H1 (cell line): ENCODE measurements at regions not wholly inside any gene's neighbourhood (a gene's known extent, or its start where the extent isn't known, plus 50 kb on each side); places are given as distances from the start of the nearest gene placed in this dataset.

Source experiments
- CTCF ChIA-PET: fragments of 300-600 bp; sonication (Branson Sonifier 250); formaldehyde crosslinking; loops from one replicate; lab custom pipeline; 2021; ENCODE audit not compliant: partially characterized antibody; lab: Charles Lee
- POLR2A ChIA-PET: fragments of 300-600 bp; sonication (Branson Sonifier 250); formaldehyde crosslinking; loops from one replicate; lab custom pipeline; 2021; ENCODE audit warnings: inconsistent platforms; ENCODE audit not compliant: partially characterized antibody; lab: Charles Lee
- DNase-seq, 2 experiments: peaks; one replicate each; pipeline versions ENCODE4 v3.0.0 to v3.0.0-alpha.2; 2010 to 2022; ENCODE audit warnings: low spot score in 2 of 2, low read depth in 1 of 2, mixed read lengths in 1 of 2
- FAIRE-seq: peaks from 2 replicates; lab custom pipeline; 2011; peaks lifted over from hg19 to GRCh38; lab: Jason Lieb, UNC
- H2AFZ ChIP-seq: 2 replicates; pipeline ENCODE4 v1.8.1; 2012; ENCODE audit warnings: low read length, inconsistent platforms
- H2AK5ac ChIP-seq: 2 replicates; pipeline ENCODE4 v1.6.1; 2013; ENCODE audit warnings: low read depth, low read length
- H2BK120ac ChIP-seq: replicated peaks from 2 replicates; pipeline ENCODE3; 2013; ENCODE audit warnings: low read depth, low read length, inconsistent platforms
- H2BK12ac ChIP-seq: 2 replicates; pipeline ENCODE4 v1.6.1; 2013; ENCODE audit warnings: low read depth, low read length
- H2BK15ac ChIP-seq: 2 replicates; pipeline ENCODE4 v1.6.1; 2013; ENCODE audit warnings: low read length
- H2BK20ac ChIP-seq: 2 replicates; pipeline ENCODE4 v1.6.1; 2013; ENCODE audit warnings: low read length
- H2BK5ac ChIP-seq: 2 replicates; pipeline ENCODE4 v1.6.1; 2013; ENCODE audit warnings: low read depth, low read length
- H3K14ac ChIP-seq: 2 replicates; pipeline ENCODE4 v1.6.1; 2013; ENCODE audit warnings: inconsistent platforms; ENCODE audit not compliant: insufficient read length
- H3K18ac ChIP-seq: 2 replicates; pipeline ENCODE4 v1.6.1; 2013; ENCODE audit warnings: low read length; ENCODE audit errors: extremely low read depth
- H3K23ac ChIP-seq: 2 replicates; pipeline ENCODE4 v1.6.1; 2013; ENCODE audit warnings: inconsistent platforms; ENCODE audit not compliant: insufficient read length
- H3K23me2 ChIP-seq: 2 replicates; pipeline ENCODE4 v1.6.1; 2013; ENCODE audit warnings: low read depth, low read length
- H3K27ac ChIP-seq: 2 replicates; pipeline ENCODE4 v1.6.1; 2011; ENCODE audit warnings: low read depth, low read length, inconsistent platforms
- H3K27me3 ChIP-seq, 4 experiments: replicated peaks in 1 of 4; 1 replicate in 1 of 4; 2 replicates in 3 of 4; pipeline versions ENCODE4 v1.6.1 to v1.8.1; 2011 to 2013; ENCODE audit warnings: low read length in 3 of 4, mild to moderate bottlenecking in 3 of 4, inconsistent platforms in 2 of 4, mixed read lengths in 2 of 4, moderate library complexity in 1 of 4; ENCODE audit not compliant: control insufficient read depth in 3 of 4, insufficient read depth in 3 of 4; ENCODE audit errors: extremely low read depth in 1 of 4
- H3K36me3 ChIP-seq, 4 experiments: 2 replicates each; pipeline versions ENCODE4 v1.6.1 to v1.8.1; 2011 to 2013; ENCODE audit warnings: mild to moderate bottlenecking in 4 of 4, low read length in 3 of 4, moderate library complexity in 2 of 4, control low read depth in 1 of 4, inconsistent platforms in 1 of 4; ENCODE audit not compliant: insufficient read depth in 4 of 4, control insufficient read depth in 2 of 4
- H3K4ac ChIP-seq: replicated peaks from 2 replicates; pipeline ENCODE3; 2013; ENCODE audit warnings: low read length, low read depth, mixed read lengths, inconsistent platforms; ENCODE audit not compliant: insufficient read length
- H3K4me1 ChIP-seq, 4 experiments: replicated peaks in 1 of 4; 1 replicate in 1 of 4; 2 replicates in 3 of 4; pipeline versions ENCODE4 v1.6.1 to v1.8.1; 2011 to 2013; ENCODE audit warnings: low read length in 3 of 4, inconsistent platforms in 2 of 4, mixed read lengths in 1 of 4; ENCODE audit not compliant: insufficient read depth in 4 of 4, control insufficient read depth in 3 of 4
- H3K4me2 ChIP-seq, 2 experiments: 2 replicates each; pipeline versions ENCODE4 v1.6.1 to v1.8.1; 2011 to 2013; ENCODE audit warnings: low read depth in 2 of 2, low read length in 2 of 2, control low read depth in 1 of 2, inconsistent platforms in 1 of 2, mild to moderate bottlenecking in 1 of 2; ENCODE audit not compliant: insufficient read depth in 1 of 2
- H3K4me3 ChIP-seq, 4 experiments: fragments of 200-600, 300-600 bp in 1 of 4; sonication (generic), shearing (Covaris generic), sonication (Bioruptor Twin) in 1 of 4; 2 replicates each; pipeline versions ENCODE4 v1.5.1 to v1.8.1; 2011 to 2016; ENCODE audit warnings: low read length in 4 of 4, low read depth in 3 of 4, control low read depth in 2 of 4, inconsistent platforms in 2 of 4, mild to moderate bottlenecking in 2 of 4, mixed read lengths in 1 of 4, moderate library complexity in 1 of 4; ENCODE audit not compliant: insufficient read depth in 2 of 4; ENCODE audit errors: extremely low read depth in 1 of 4
- H3K56ac ChIP-seq: replicated peaks from 2 replicates; pipeline ENCODE3; 2013; ENCODE audit warnings: low read depth, mild to moderate bottlenecking, mixed read lengths, low read length, inconsistent platforms; ENCODE audit not compliant: insufficient read length
- H3K79me1 ChIP-seq: 2 replicates; pipeline ENCODE4 v1.6.1; 2013; ENCODE audit warnings: low read depth, low read length, control low read depth
- H3K79me2 ChIP-seq, 2 experiments: 2 replicates each; pipeline versions ENCODE4 v1.6.1 to v1.8.1; 2012 to 2013; ENCODE audit warnings: low read length in 2 of 2, mild to moderate bottlenecking in 2 of 2, inconsistent platforms in 1 of 2; ENCODE audit not compliant: insufficient read depth in 2 of 2, control insufficient read depth in 1 of 2
- H3K9ac ChIP-seq, 4 experiments: replicated peaks in 1 of 4; 1 replicate in 1 of 4; 2 replicates in 3 of 4; pipeline versions ENCODE4 v1.6.1 to v1.8.1; 2011 to 2013; ENCODE audit warnings: low read depth in 3 of 4, low read length in 3 of 4, control low read depth in 2 of 4, mild to moderate bottlenecking in 2 of 4, moderate library complexity in 2 of 4, inconsistent platforms in 1 of 4; ENCODE audit errors: extremely low read depth in 1 of 4
- H3K9me3 ChIP-seq, 2 experiments: 2 replicates each; pipeline versions ENCODE4 v1.6.1 to v1.8.1; 2012 to 2013; ENCODE audit warnings: mild to moderate bottlenecking in 2 of 2, moderate library complexity in 2 of 2, control low read depth in 1 of 2, inconsistent platforms in 1 of 2, low read depth in 1 of 2, low read length in 1 of 2, mixed read lengths in 1 of 2; ENCODE audit not compliant: insufficient read depth in 2 of 2
- H4K20me1 ChIP-seq, 2 experiments: replicated peaks in 1 of 2; 2 replicates each; pipeline versions ENCODE3 to v1.8.1; 2011 to 2013; ENCODE audit warnings: inconsistent platforms in 2 of 2, low read length in 2 of 2, mild to moderate bottlenecking in 1 of 2; ENCODE audit not compliant: insufficient read depth in 2 of 2, control insufficient read depth in 1 of 2
- H4K5ac ChIP-seq: 2 replicates; pipeline ENCODE4 v1.6.1; 2013; ENCODE audit warnings: low read length, low read depth, mixed read lengths, inconsistent platforms; ENCODE audit not compliant: insufficient read length
- H4K8ac ChIP-seq: 2 replicates; pipeline ENCODE4 v1.8.0; 2013; ENCODE audit warnings: mild to moderate bottlenecking, moderate library complexity, low read length, inconsistent platforms; ENCODE audit not compliant: insufficient read depth; ENCODE audit errors: extremely low read depth
- H4K91ac ChIP-seq: replicated peaks from 2 replicates; pipeline ENCODE3; 2013; ENCODE audit warnings: low read length, mixed read lengths, inconsistent platforms; ENCODE audit not compliant: insufficient read length
- CTCF ChIP-seq, 3 experiments: IDR thresholded peaks; 1 replicate in 2 of 3; 2 replicates in 1 of 3; pipeline versions ENCODE4 v1.5.1 to v1.6.1; 2011; ENCODE audit warnings: low read length in 3 of 3, mild to moderate bottlenecking in 3 of 3, inconsistent platforms in 2 of 3, low read depth in 1 of 3, moderate library complexity in 1 of 3; ENCODE audit not compliant: insufficient read depth in 1 of 3; ENCODE audit errors: control extremely low read depth in 1 of 3
- MAFK ChIP-seq: IDR thresholded peaks from 2 replicates; pipeline ENCODE4 v1.6.1; 2012; ENCODE audit warnings: low read depth, mild to moderate bottlenecking, improper control_type of control experiment, low read length
- SUZ12 ChIP-seq: fragments of 200-600 bp; sonication (generic); IDR thresholded peaks from 2 replicates; pipeline ENCODE4 v1.6.1; 2012; ENCODE audit warnings: mild to moderate bottlenecking, inconsistent platforms, low read length, moderate library complexity, mixed read lengths
- WGBS, 2 experiments: shearing (Covaris generic) in 1 of 2; methylation state at CpG; one replicate each; pipeline versions ENCODE4 v1.1.6 to v1.1.7; 2013 to 2015; ENCODE audit warnings: low lambda C conversion rate in 2 of 2, mixed read lengths in 2 of 2, inconsistent platforms in 1 of 2, low coverage in 1 of 2, missing lambda C conversion rate in 1 of 2; ENCODE audit not compliant: insufficient replicate concordance in 2 of 2, insufficient coverage in 1 of 2, insufficient read length in 1 of 2; ENCODE audit errors: extremely low coverage in 1 of 2, missing lambda C conversion rate in 1 of 2; 5-methylcytosine and 5-hydroxymethylcytosine counted together

- WGBS, 2 experiments, result 85% methylated on average over 2 of the region's 2 CpGs; no CpG with 5 or more reads in 1 of the 2 experiments
- H4K20me1 ChIP-seq, result no peaks in the 10 kb centered on the region
- H3K9me3 ChIP-seq, result no peaks in the 10 kb centered on the region
- no peak overlapping the region for H3K27ac ChIP-seq
- no peak overlapping the region for H2AFZ ChIP-seq
- H4K5ac ChIP-seq, result no peak overlapping the region
- no peak overlapping the region for H3K4ac ChIP-seq
- H3K79me1 ChIP-seq, result no peaks in the 10 kb centered on the region
- POLR2A ChIA-PET, result no interaction called here
- H3K27me3 ChIP-seq, result no peaks in the 10 kb centered on the region
- H2BK120ac ChIP-seq, result no peak overlapping the region
- no peak overlapping the region for H2AK5ac ChIP-seq
- H2BK12ac ChIP-seq, result no peak overlapping the region
- H3K56ac ChIP-seq, result no peak overlapping the region
- no peaks in the 10 kb centered on the region for H3K23me2 ChIP-seq
- FAIRE-seq (no peak), DNase-seq (no peak)
- H4K8ac ChIP-seq, result no peak overlapping the region
- no peak overlapping the region for H3K23ac ChIP-seq
- H3K14ac ChIP-seq, result no peak overlapping the region
- TF ChIP-seq CTCF (IDR thresholded peaks at IDR 0.05; ENCODE audit: control extremely low read depth in 1 of 3, insufficient read depth in 1 of 3, low read depth in 1 of 3, low read length in 3 of 3) (no peak), MAFK (no peak), SUZ12 (no peak)
- H4K91ac ChIP-seq, result no peak overlapping the region
- no peak overlapping the region for H2BK20ac ChIP-seq
- no peaks in the 10 kb centered on the region for H3K79me2 ChIP-seq
- H3K9ac ChIP-seq, result no peak overlapping the region
- no peaks in the 10 kb centered on the region for H3K4me1 ChIP-seq
- no peak overlapping the region for H3K4me3 ChIP-seq
- H2BK5ac ChIP-seq, result no peak overlapping the region
- H3K18ac ChIP-seq, result no peak overlapping the region
- no peak overlapping the region for H2BK15ac ChIP-seq
- CTCF ChIA-PET, result no interaction called here
- no peak overlapping the region for H3K4me2 ChIP-seq
- no peaks in the 10 kb centered on the region for H3K36me3 ChIP-seq
Observed at GRCh38 chr2:184297085-184297484, 301.2 kb upstream of the ZNF804A start.
